Endothelial cell of umbilical vein (primary cell): ENCODE measurements at regions not wholly inside any gene's neighbourhood (a gene's known extent, or its start where the extent isn't known, plus 50 kb on each side); places are given as distances from the start of the nearest gene placed in this dataset.

Experiments used
- BruUV-seq: library from RNA; stranded (reverse); fragments of 400-500 nt; replicated peaks from 2 replicates; lab custom pipeline; 2021; lab: Mats Ljungman, UMichigan
- CTCF ChIA-PET: fragments of 300-600, 350-600 bp; sonication (Branson Sonifier 250); formaldehyde crosslinking; loops from one replicate; lab custom pipeline; 2021; ENCODE audit warnings: antibody characterized with exemption, inconsistent platforms; lab: Charles Lee
- POLR2A ChIA-PET: fragments of 300-600, 350-600 bp; sonication (Branson Sonifier 250); formaldehyde crosslinking; loops from one replicate; lab custom pipeline; 2021; ENCODE audit warnings: antibody characterized with exemption, inconsistent platforms; lab: Charles Lee
- DNase-seq: peaks from one replicate; pipeline ENCODE4 v3.0.0-alpha.2; 2011; ENCODE audit warnings: low read depth, low spot score
- FAIRE-seq: peaks from 2 replicates; lab custom pipeline; 2011; peaks lifted over from hg19 to GRCh38; lab: Jason Lieb, UNC
- H2AFZ ChIP-seq: 2 replicates; pipeline ENCODE4 v1.6.0; 2012; ENCODE audit warnings: low read depth, low read length, control low read depth, inconsistent platforms
- H3K27ac ChIP-seq: 2 replicates; pipeline ENCODE4 v1.5.1; 2011; ENCODE audit warnings: low read depth, mild to moderate bottlenecking, control low read depth, low read length, moderate library complexity; ENCODE audit not compliant: insufficient read depth
- H3K27me3 ChIP-seq, 2 experiments: 2 replicates each; pipeline versions ENCODE4 v1.6.0 to v1.6.1; 2011; ENCODE audit warnings: low read length in 2 of 2, mixed read lengths in 1 of 2; ENCODE audit not compliant: control insufficient read depth in 2 of 2, insufficient read depth in 2 of 2
- H3K36me3 ChIP-seq, 2 experiments: 2 replicates in 1 of 2; 3 replicates in 1 of 2; pipeline ENCODE4 v1.5.1; 2011; ENCODE audit warnings: low read length in 2 of 2, mild to moderate bottlenecking in 1 of 2, moderate library complexity in 1 of 2; ENCODE audit not compliant: control insufficient read depth in 2 of 2, insufficient read depth in 2 of 2; ENCODE audit errors: extremely low read depth in 1 of 2
- H3K4me1 ChIP-seq: 3 replicates; pipeline ENCODE4 v1.5.1; 2011; ENCODE audit warnings: mild to moderate bottlenecking, low read length; ENCODE audit not compliant: control insufficient read depth, insufficient read depth; ENCODE audit errors: extremely low read depth
- H3K4me2 ChIP-seq: 2 replicates; pipeline ENCODE4 v1.6.1; 2011; ENCODE audit warnings: low read length, control low read depth, mixed read lengths; ENCODE audit not compliant: insufficient read depth
- H3K4me3 ChIP-seq, 3 experiments: fragments of 200-600 bp in 1 of 3; sonication (generic), shearing (Covaris generic) in 1 of 3; replicated peaks in 1 of 3; 2 replicates each; pipeline ENCODE4 v1.5.1; 2011 to 2016; ENCODE audit warnings: control low read depth in 3 of 3, low read length in 3 of 3, mild to moderate bottlenecking in 2 of 3, inconsistent platforms in 1 of 3, low read depth in 1 of 3, moderate library complexity in 1 of 3; ENCODE audit not compliant: insufficient read depth in 1 of 3
- H3K79me2 ChIP-seq: 2 replicates; pipeline ENCODE4 v1.6.0; 2012; ENCODE audit warnings: low read length, inconsistent platforms; ENCODE audit not compliant: control insufficient read depth, insufficient read depth
- H3K9ac ChIP-seq: replicated peaks from 2 replicates; pipeline ENCODE3; 2011; ENCODE audit warnings: low read length, control low read depth; ENCODE audit not compliant: insufficient read depth; ENCODE audit errors: extremely low read depth
- H3K9me1 ChIP-seq: replicated peaks from 3 replicates; pipeline ENCODE4 v1.6.0; 2011; ENCODE audit warnings: mild to moderate bottlenecking, low read length; ENCODE audit not compliant: control insufficient read depth, insufficient read depth; ENCODE audit errors: extremely low read depth
- H3K9me3 ChIP-seq: replicated peaks from 2 replicates; pipeline ENCODE4 v1.5.1; 2012; ENCODE audit warnings: low read length, inconsistent platforms; ENCODE audit not compliant: control insufficient read depth, insufficient read depth
- H4K20me1 ChIP-seq: replicated peaks from 2 replicates; pipeline ENCODE3; 2011; ENCODE audit warnings: mild to moderate bottlenecking, low read length; ENCODE audit not compliant: control insufficient read depth, insufficient read depth; ENCODE audit errors: extremely low read depth
- EZH2 ChIP-seq: IDR thresholded peaks from 2 replicates; pipeline ENCODE4 v1.6.1; 2012; ENCODE audit warnings: borderline replicate concordance, low read depth, mild to moderate bottlenecking, moderate library complexity, low read length, inconsistent platforms; ENCODE audit not compliant: severe bottlenecking
- FOS ChIP-seq: IDR thresholded peaks from 2 replicates; pipeline ENCODE4 v1.6.1; 2011; ENCODE audit warnings: mild to moderate bottlenecking, low read length, moderate library complexity, borderline replicate concordance; ENCODE audit not compliant: insufficient read depth
- GATA2 ChIP-seq: IDR thresholded peaks from 2 replicates; pipeline ENCODE4 v1.7.0; 2011; ENCODE audit warnings: low read depth, mild to moderate bottlenecking, moderate library complexity, mixed read lengths, low read length; ENCODE audit not compliant: insufficient read length, insufficient read depth
- JUN ChIP-seq: IDR thresholded peaks from 2 replicates; pipeline ENCODE4 v1.6.1; 2011; ENCODE audit warnings: borderline replicate concordance, low read depth; ENCODE audit not compliant: insufficient read length, insufficient read depth
- MYC ChIP-seq: IDR thresholded peaks from one replicate; pipeline ENCODE4 v1.6.1; 2011; ENCODE audit warnings: mild to moderate bottlenecking, low read depth, low read length
- POLR2A ChIP-seq: IDR thresholded peaks from 2 replicates; pipeline ENCODE4 v1.6.1; 2012; ENCODE audit warnings: low read depth, mild to moderate bottlenecking, control low read depth, low read length
- POLR2AphosphoS5 ChIP-seq: IDR thresholded peaks from 2 replicates; pipeline ENCODE4 v1.6.1; 2012; ENCODE audit warnings: low read depth, mild to moderate bottlenecking, control low read depth, low read length, moderate library complexity; ENCODE audit not compliant: insufficient read depth
- dilution Hi-C: fragments of 300-500 bp; cut with MboI; formaldehyde crosslinking; loops from one replicate; pipeline ENCODE4 v1.15.0; 2019; ENCODE audit warnings: low sequenced_read_pairs; ENCODE audit not compliant: extremely low pct_ligation_motif_present
- intact Hi-C: fragments of 100-400 bp; cut with micrococcal nuclease; formaldehyde crosslinking; loops from one replicate; pipeline ENCODE4 v1.10.0; 2022
- TF ChIP-seq, protein P1 (sequence below): IDR thresholded peaks from 2 replicates; pipeline ENCODE4 v1.6.1; 2011; ENCODE audit not compliant: insufficient read depth, insufficient read length
- TF ChIP-seq, protein P2 (sequence below), 2 donors: IDR thresholded peaks; 1 replicate in 1 of 2; 2 replicates in 1 of 2; pipeline ENCODE4 v1.5.1; 2011; ENCODE audit warnings: low read length in 2 of 2, mild to moderate bottlenecking in 2 of 2, moderate library complexity in 2 of 2, control low read depth in 1 of 2, inconsistent platforms in 1 of 2, low read depth in 1 of 2; ENCODE audit not compliant: insufficient read depth in 1 of 2; ENCODE audit errors: extremely low read depth in 1 of 2

DNA sequence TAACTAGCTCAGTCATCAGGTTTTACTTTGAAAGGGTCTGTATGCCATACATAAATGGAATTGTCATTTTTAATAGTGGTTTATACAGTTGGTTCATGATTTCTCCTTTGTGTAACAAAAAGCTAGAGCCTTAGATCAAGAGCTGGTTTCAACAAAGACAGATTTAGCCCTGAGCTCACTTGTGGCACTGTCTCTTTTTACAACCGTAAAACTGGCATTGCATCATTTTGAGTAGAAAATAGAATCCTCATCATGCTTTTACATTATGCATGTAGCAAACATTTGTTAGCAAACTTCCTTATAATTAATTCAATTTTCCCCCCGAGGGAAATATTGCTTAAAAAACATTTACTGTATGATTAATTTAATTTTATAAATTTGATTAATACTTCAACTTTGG is 1871.5 kb downstream of the ARAP2 start:
- ChIA-PET POLR2A (no interaction called here), CTCF (no interaction called here)
- intact Hi-C loops (no loop called here), dilution Hi-C loops (no loop called here)
- no peaks in the 10 kb centered on the region for H3K36me3 ChIP-seq
- no peaks in the 10 kb centered on the region for H3K9me3 ChIP-seq
- no peaks in the 10 kb centered on the region for H3K79me2 ChIP-seq
- DNase-seq (no peak), FAIRE-seq (no peak)
- no peaks in the 10 kb centered on the region for H3K27me3 ChIP-seq
- H3K9me1 ChIP-seq = no peaks in the 10 kb centered on the region
- no peak overlapping the region for H3K4me3 ChIP-seq
- TF ChIP-seq EZH2 (no peak), JUN (no peak), MYC (no peak), GATA2 (no peak), POLR2A (no peak), POLR2AphosphoS5 (no peak), FOS (no peak)
- TF ChIP-seq, protein P1, sequence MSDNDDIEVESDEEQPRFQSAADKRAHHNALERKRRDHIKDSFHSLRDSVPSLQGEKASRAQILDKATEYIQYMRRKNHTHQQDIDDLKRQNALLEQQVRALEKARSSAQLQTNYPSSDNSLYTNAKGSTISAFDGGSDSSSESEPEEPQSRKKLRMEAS = no peak
- TF ChIP-seq, protein P2, sequence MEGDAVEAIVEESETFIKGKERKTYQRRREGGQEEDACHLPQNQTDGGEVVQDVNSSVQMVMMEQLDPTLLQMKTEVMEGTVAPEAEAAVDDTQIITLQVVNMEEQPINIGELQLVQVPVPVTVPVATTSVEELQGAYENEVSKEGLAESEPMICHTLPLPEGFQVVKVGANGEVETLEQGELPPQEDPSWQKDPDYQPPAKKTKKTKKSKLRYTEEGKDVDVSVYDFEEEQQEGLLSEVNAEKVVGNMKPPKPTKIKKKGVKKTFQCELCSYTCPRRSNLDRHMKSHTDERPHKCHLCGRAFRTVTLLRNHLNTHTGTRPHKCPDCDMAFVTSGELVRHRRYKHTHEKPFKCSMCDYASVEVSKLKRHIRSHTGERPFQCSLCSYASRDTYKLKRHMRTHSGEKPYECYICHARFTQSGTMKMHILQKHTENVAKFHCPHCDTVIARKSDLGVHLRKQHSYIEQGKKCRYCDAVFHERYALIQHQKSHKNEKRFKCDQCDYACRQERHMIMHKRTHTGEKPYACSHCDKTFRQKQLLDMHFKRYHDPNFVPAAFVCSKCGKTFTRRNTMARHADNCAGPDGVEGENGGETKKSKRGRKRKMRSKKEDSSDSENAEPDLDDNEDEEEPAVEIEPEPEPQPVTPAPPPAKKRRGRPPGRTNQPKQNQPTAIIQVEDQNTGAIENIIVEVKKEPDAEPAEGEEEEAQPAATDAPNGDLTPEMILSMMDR (IDR thresholded peaks at IDR 0.05; ENCODE audit: extremely low read depth in 1 of 2, insufficient read depth in 1 of 2, low read depth in 1 of 2, low read length in 2 of 2) = no peak
- no peaks in the 10 kb centered on the region for H3K4me1 ChIP-seq
- H2AFZ ChIP-seq = no peak overlapping the region
- no peak overlapping the region for H3K4me2 ChIP-seq
- no peak overlapping the region for H3K9ac ChIP-seq
- no peak overlapping the region for H3K27ac ChIP-seq
- no peaks in the 10 kb centered on the region for H4K20me1 ChIP-seq
- no TSS peak for BruUV-seq
